Caco-2 (cell line): ENCODE measurements at regions not wholly inside any gene's neighbourhood (a gene's known extent, or its start where the extent isn't known, plus 50 kb on each side); places are given as distances from the start of the nearest gene placed in this dataset.
A peak's percentile ranks its signal among the peaks of the same experiment; 100 is the strongest.

ENCODE experiments used
- BruUV-seq: library from RNA; stranded (reverse); fragments of 400-500 nt; replicated peaks from 2 replicates; lab custom pipeline; 2021; lab: Mats Ljungman, UMichigan
- CTCF ChIA-PET: fragments of 300-600 bp; sonication (Branson Sonifier 250); formaldehyde crosslinking; loops from one replicate; lab custom pipeline; 2022; ENCODE audit warnings: antibody characterized with exemption; lab: Charles Lee
- POLR2A ChIA-PET: fragments of 300-600 bp; sonication (Branson Sonifier 250); formaldehyde crosslinking; loops from one replicate; lab custom pipeline; 2022; ENCODE audit warnings: antibody characterized with exemption; lab: Charles Lee
- DNase-seq, 2 experiments: peaks; one replicate each; pipeline versions ENCODE4 v3.0.0 to v3.0.0-alpha.2; 2020 to 2022
- H3K27me3 ChIP-seq: replicated peaks from 2 replicates; pipeline ENCODE4 v1.6.0; 2011; ENCODE audit warnings: low read length; ENCODE audit not compliant: control insufficient read depth, insufficient read depth
- H3K36me3 ChIP-seq: 2 replicates; pipeline ENCODE4 v1.5.1; 2011; ENCODE audit warnings: low read length; ENCODE audit not compliant: control insufficient read depth, insufficient read depth
- H3K4me1 ChIP-seq: fragments of 250-450 bp; sonication (Bioruptor Pico); 2 replicates; pipeline ENCODE4 v1.5.1; 2020; ENCODE audit warnings: mild to moderate bottlenecking
- H3K4me3 ChIP-seq: 2 replicates; pipeline ENCODE4 v1.5.1; 2011; ENCODE audit warnings: low read depth, mild to moderate bottlenecking, control low read depth, low read length
- H3K9me3 ChIP-seq: fragments of 250-450 bp; sonication (Bioruptor Pico); 2 replicates; pipeline ENCODE4 v1.5.1; 2020; ENCODE audit warnings: mild to moderate bottlenecking, moderate library complexity
- H3K27ac Mint-ChIP-seq: one replicate; pipeline ENCODE4 v1.8.0; 2022; ENCODE audit warnings: mixed read lengths; ENCODE audit not compliant: unreplicated experiment
- H3K27me3 Mint-ChIP-seq: one replicate; pipeline ENCODE4 v1.8.0; 2022; ENCODE audit warnings: mixed read lengths; ENCODE audit not compliant: insufficient read depth, unreplicated experiment
- H3K36me3 Mint-ChIP-seq: one replicate; pipeline ENCODE4 v1.8.0; 2022; ENCODE audit warnings: mild to moderate bottlenecking, mixed read lengths; ENCODE audit not compliant: insufficient read depth, unreplicated experiment
- H3K4me1 Mint-ChIP-seq: one replicate; pipeline ENCODE4 v1.8.0; 2022; ENCODE audit warnings: low read depth, mixed read lengths; ENCODE audit not compliant: unreplicated experiment
- H3K4me3 Mint-ChIP-seq: one replicate; pipeline ENCODE4 v1.8.0; 2022; ENCODE audit warnings: mild to moderate bottlenecking, moderate library complexity, mixed read lengths; ENCODE audit not compliant: unreplicated experiment
- H3K9me3 Mint-ChIP-seq: one replicate; pipeline ENCODE4 v1.8.0; 2022; ENCODE audit warnings: mixed read lengths; ENCODE audit not compliant: unreplicated experiment
- intact Hi-C: fragments of 100-400 bp; cut with micrococcal nuclease; formaldehyde crosslinking; loops from one replicate; pipeline ENCODE4 v1.10.0; 2022; ENCODE audit not compliant: unreplicated experiment
- TF ChIP-seq, protein P1 (sequence below), 2 experiments: fragments of 200-600 bp in 1 of 2; IDR thresholded peaks; 1 replicate in 1 of 2; 2 replicates in 1 of 2; pipeline versions ENCODE4 v1.5.1 to v1.8.0; 2011 to 2022; ENCODE audit warnings: antibody characterized with exemption in 1 of 2, control low read depth in 1 of 2, inconsistent platforms in 1 of 2, low read depth in 1 of 2, low read length in 1 of 2, mild to moderate bottlenecking in 1 of 2, moderate library complexity in 1 of 2; ENCODE audit not compliant: insufficient read depth in 1 of 2, severe bottlenecking in 1 of 2, unreplicated experiment in 1 of 2

DNA sequence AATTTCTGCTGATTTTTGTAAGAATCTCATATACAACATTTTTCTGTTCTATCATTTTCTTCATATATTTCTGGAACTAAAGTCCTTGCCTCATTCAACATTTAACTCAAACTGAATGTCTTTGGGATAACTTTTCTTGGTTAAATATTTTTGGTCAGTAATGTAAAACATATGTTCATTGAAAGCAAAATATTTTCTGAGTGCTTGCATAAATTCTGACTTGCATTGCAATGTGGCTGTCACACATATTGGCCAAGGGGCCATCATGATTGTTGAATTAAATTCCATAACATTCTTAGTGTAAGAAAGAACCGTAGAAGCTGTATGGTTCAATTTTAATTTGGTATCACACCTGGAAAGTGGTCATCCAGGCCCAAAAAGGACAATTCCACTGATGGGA, 369.4 kb downstream of the GALC start:
- ChIA-PET CTCF (no interaction called here), POLR2A (no interaction called here)
- Mint-ChIP-seq H3K4me1 (no peaks in the 10 kb centered on the region), H3K27ac (no peak overlapping the region), H3K27me3 (no peaks in the 10 kb centered on the region), H3K4me3 (no peak overlapping the region), H3K9me3 (peaks cover 20% of the 10 kb centered on the region), H3K36me3 (no peaks in the 10 kb centered on the region)
- H3K4me1 ChIP-seq, result no peaks in the 10 kb centered on the region
- H3K9me3 ChIP-seq, result no peaks in the 10 kb centered on the region
- intact Hi-C loops, result no loop called here
- no TSS peak for BruUV-seq
- H3K36me3 ChIP-seq, result no peaks in the 10 kb centered on the region
- H3K27me3 ChIP-seq, result no peaks in the 10 kb centered on the region
- DNase-seq, result no peak
- TF ChIP-seq, protein P1, sequence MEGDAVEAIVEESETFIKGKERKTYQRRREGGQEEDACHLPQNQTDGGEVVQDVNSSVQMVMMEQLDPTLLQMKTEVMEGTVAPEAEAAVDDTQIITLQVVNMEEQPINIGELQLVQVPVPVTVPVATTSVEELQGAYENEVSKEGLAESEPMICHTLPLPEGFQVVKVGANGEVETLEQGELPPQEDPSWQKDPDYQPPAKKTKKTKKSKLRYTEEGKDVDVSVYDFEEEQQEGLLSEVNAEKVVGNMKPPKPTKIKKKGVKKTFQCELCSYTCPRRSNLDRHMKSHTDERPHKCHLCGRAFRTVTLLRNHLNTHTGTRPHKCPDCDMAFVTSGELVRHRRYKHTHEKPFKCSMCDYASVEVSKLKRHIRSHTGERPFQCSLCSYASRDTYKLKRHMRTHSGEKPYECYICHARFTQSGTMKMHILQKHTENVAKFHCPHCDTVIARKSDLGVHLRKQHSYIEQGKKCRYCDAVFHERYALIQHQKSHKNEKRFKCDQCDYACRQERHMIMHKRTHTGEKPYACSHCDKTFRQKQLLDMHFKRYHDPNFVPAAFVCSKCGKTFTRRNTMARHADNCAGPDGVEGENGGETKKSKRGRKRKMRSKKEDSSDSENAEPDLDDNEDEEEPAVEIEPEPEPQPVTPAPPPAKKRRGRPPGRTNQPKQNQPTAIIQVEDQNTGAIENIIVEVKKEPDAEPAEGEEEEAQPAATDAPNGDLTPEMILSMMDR (IDR thresholded peaks at IDR 0.05; ENCODE audit: insufficient read depth in 1 of 2, low read depth in 1 of 2, low read length in 1 of 2, severe bottlenecking in 1 of 2, unreplicated experiment in 1 of 2), result no peak
- H3K4me3 ChIP-seq, result no peak overlapping the region

DNA sequence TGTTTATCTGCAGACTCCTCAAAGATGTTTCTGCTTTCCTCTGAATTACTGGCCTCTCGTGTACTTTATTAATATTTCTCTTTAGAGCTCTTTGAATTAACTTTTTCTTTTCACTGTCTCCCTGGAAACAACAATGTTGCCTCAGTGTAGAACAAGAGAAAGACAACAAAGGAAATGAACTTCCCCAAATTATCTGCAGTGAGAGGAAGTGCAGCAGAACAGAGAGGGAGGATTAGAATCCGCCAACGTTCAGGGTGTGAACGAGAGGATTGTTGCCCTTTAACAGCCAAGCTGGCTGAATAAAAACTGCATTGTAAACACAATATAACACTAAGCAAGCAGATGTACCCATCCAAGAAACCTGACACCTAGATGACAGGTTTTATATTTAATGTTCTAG, 375.9 kb downstream of the GALC start:
- H3K27me3 ChIP-seq, result no peaks in the 10 kb centered on the region
- no peaks in the 10 kb centered on the region for H3K36me3 ChIP-seq
- Mint-ChIP-seq H3K4me3 (no peak overlapping the region), H3K36me3 (no peaks in the 10 kb centered on the region), H3K9me3 (peaks cover 6% of the 10 kb centered on the region), H3K27ac (no peak overlapping the region), H3K4me1 (no peaks in the 10 kb centered on the region), H3K27me3 (peaks cover 2% of the 10 kb centered on the region)
- DNase-seq, result no peak
- no peaks in the 10 kb centered on the region for H3K9me3 ChIP-seq
- intact Hi-C loops, result loop anchor here (10.0 kb wide), 1 partner anchor 652 kb away; no protein-coding TSS in a partner anchor
- H3K4me3 ChIP-seq, result no peak overlapping the region
- no TSS peak for BruUV-seq
- TF ChIP-seq, protein P1 (IDR thresholded peaks at IDR 0.05; ENCODE audit: insufficient read depth in 1 of 2, low read depth in 1 of 2, low read length in 1 of 2, severe bottlenecking in 1 of 2, unreplicated experiment in 1 of 2), result no peak
- ChIA-PET CTCF (no interaction called here), POLR2A (no interaction called here)
- no peaks in the 10 kb centered on the region for H3K4me1 ChIP-seq

GRCh38 chr14:87615822-87616679, 376.9 kb downstream of the GALC start:
- H3K9me3 Mint-ChIP-seq, result no peaks in the 10 kb centered on the region
- no peak overlapping the region for H3K4me3 Mint-ChIP-seq
- ChIA-PET POLR2A (interaction anchor here (0.6 kb wide), 1 partner anchor 265 kb away, joined by 3 read pairs; no protein-coding TSS in a partner anchor), CTCF (interaction anchor here (0.7 to 1.1 kb wide), 2 partner anchors 20 to 94 kb away, joined by 3 read pairs; no protein-coding TSS in a partner anchor)
- H3K27ac Mint-ChIP-seq, result no peak overlapping the region
- intact Hi-C loops, result loop anchor here (1.0 to 10.0 kb wide), 3 partner anchors 280 to 651 kb away; no protein-coding TSS in a partner anchor
- no peaks in the 10 kb centered on the region for H3K9me3 ChIP-seq
- H3K4me3 ChIP-seq, result no peak overlapping the region
- TF ChIP-seq, protein P1 (IDR thresholded peaks at IDR 0.05; ENCODE audit: insufficient read depth in 1 of 2, low read depth in 1 of 2, low read length in 1 of 2, severe bottlenecking in 1 of 2, unreplicated experiment in 1 of 2), result peak; percentile 72 to 73
- DNase-seq, result peak; percentile 62 to 69
- H3K4me1 ChIP-seq, result no peaks in the 10 kb centered on the region
- no peaks in the 10 kb centered on the region for H3K36me3 ChIP-seq
- BruUV-seq, result no TSS peak
- H3K27me3 ChIP-seq, result no peaks in the 10 kb centered on the region
- no peaks in the 10 kb centered on the region for H3K4me1 Mint-ChIP-seq
- peaks cover 2% of the 10 kb centered on the region for H3K27me3 Mint-ChIP-seq
- no peaks in the 10 kb centered on the region for H3K36me3 Mint-ChIP-seq
